ENCODE measurements at regions not wholly inside any gene's neighbourhood (a gene's known extent, or its start where the extent isn't known, plus 50 kb on each side); places are given as distances from the start of the nearest gene placed in this dataset.
"Not testable (repeated sequence)": the region's sequence is repeated elsewhere in the genome, so short reads cannot be mapped to it uniquely, and the experiment has no call there.

DNA sequence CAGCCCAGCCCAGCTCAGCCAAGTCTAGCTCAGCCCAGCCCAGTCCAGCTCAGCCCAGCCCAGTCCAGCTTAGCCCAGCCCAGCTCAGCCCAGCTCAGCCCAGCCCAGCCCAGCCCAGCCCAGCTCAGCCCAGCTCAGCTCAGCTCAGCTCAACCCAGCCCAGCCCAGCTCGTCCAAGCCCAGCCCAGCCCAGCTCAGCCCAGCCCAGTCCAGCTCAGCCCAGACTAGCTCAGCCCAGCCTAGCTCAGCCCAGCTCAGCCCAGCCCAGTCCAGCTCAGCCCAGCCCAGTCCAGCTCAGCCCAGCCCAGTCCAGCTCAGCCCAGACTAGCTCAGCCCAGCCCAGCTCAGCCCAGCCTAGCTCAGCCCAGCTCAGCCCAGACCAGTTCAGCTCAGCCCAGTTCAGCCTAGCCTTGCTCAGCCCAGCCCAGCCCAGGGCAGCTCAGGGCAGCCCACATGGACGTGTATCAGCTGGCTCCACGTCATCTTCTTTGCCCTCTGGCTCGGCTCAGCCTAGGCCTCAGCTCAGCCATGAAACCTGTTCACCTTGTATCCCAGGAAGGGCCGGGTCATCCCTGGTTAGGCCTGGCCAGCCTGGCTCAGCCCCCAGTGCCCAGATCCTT, 185.6 kb downstream of the TMEM121 start:
- Histone ChIP-seq H3K27me3 (ENCODE audit: control insufficient read depth, insufficient read depth, low read length) (no peaks in the 10 kb centered on the region), H3K36me3 (ENCODE audit: control insufficient read depth, insufficient read depth, low read length) (no peaks in the 10 kb centered on the region), H3K4me3 (ENCODE audit: low read length) (no peak overlapping the region), H3K4me1 (ENCODE audit: control insufficient read depth, insufficient read depth, low read length) (peaks cover 24% of the 10 kb centered on the region), H3K27ac (ENCODE audit: low read length) (no peak overlapping the region), H3K9me3 (ENCODE audit: control insufficient read depth, insufficient read depth, low read length) (no peaks in the 10 kb centered on the region)
- intact Hi-C loops (cut with micrococcal nuclease) = no loop called here
- no peaks in the 10 kb centered on the region for H3K36me3 Mint-ChIP-seq
- no peak overlapping the region for H3K4me3 Mint-ChIP-seq
- H3K27me3 Mint-ChIP-seq (ENCODE audit: low read depth in 2 of 2) = no peaks in the 10 kb centered on the region
- no peaks in the 10 kb centered on the region for H3K4me1 Mint-ChIP-seq
- no peaks in the 10 kb centered on the region for H3K9me3 Mint-ChIP-seq
- no peak for DNase-seq
- H3K27ac Mint-ChIP-seq = no peak overlapping the region
- 72% methylated on average over 5 of the region's 5 CpGs for WGBS (ENCODE audit: insufficient coverage)
- no peak for TF ChIP-seq CTCF (IDR thresholded peaks at IDR 0.05)
- ATAC-seq = no peak

DNA sequence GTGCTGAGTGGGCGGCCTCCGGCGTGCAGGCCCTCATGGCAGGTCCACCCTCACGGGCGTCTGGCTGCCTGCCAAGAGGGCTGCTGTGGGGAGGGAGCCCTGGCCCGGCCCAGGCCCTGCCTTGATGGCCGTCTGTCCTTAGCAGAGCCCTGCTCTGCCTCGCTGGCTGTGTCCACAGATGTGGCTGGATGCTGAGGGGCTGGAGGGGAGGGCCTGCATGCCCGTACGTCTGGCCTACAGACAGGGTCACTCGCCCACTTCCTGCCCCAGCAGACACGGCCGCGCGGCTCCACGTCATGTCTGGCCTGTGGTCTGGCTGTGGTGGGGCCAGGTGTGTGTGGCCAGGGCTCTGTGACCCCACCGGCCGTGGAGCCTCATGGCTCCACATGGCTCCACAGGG, 186.3 kb downstream of the TMEM121 start:
- H3K27me3 ChIP-seq (ENCODE audit: control insufficient read depth, insufficient read depth, low read length); H3K9me3 Mint-ChIP-seq; H3K4me1 Mint-ChIP-seq; H3K4me3 Mint-ChIP-seq; H3K36me3 Mint-ChIP-seq; H3K27ac ChIP-seq (ENCODE audit: low read length); H3K4me3 ChIP-seq (ENCODE audit: low read length); H3K36me3 ChIP-seq (ENCODE audit: control insufficient read depth, insufficient read depth, low read length); DNase-seq; H3K27me3 Mint-ChIP-seq (ENCODE audit: low read depth in 2 of 2); H3K9me3 ChIP-seq (ENCODE audit: control insufficient read depth, insufficient read depth, low read length); intact Hi-C loops (cut with micrococcal nuclease); H3K27ac Mint-ChIP-seq: not testable (repeated sequence)
- 28% methylated on average over 6 of the region's 18 CpGs for WGBS (ENCODE audit: insufficient coverage)
- peak; percentile 4 to 61 (median 42) for ATAC-seq
- H3K4me1 ChIP-seq (ENCODE audit: control insufficient read depth, insufficient read depth, low read length) = peaks cover 20% of the 10 kb centered on the region

GRCh38 chr14:105713160-105713559, 186.8 kb downstream of the TMEM121 start:
- H3K4me1 Mint-ChIP-seq; intact Hi-C loops (cut with micrococcal nuclease); H3K36me3 ChIP-seq (ENCODE audit: control insufficient read depth, insufficient read depth, low read length); H3K27me3 ChIP-seq (ENCODE audit: control insufficient read depth, insufficient read depth, low read length); H3K27me3 Mint-ChIP-seq (ENCODE audit: low read depth in 2 of 2); H3K27ac ChIP-seq (ENCODE audit: low read length); ATAC-seq; H3K4me3 Mint-ChIP-seq; DNase-seq; H3K36me3 Mint-ChIP-seq; H3K27ac Mint-ChIP-seq; H3K4me3 ChIP-seq (ENCODE audit: low read length); H3K9me3 ChIP-seq (ENCODE audit: control insufficient read depth, insufficient read depth, low read length); H3K9me3 Mint-ChIP-seq: not testable (repeated sequence)
- WGBS (ENCODE audit: insufficient coverage) = 91% methylated on average over 17 of the region's 17 CpGs
- H3K4me1 ChIP-seq (ENCODE audit: control insufficient read depth, insufficient read depth, low read length) = peaks cover 20% of the 10 kb centered on the region

DNA sequence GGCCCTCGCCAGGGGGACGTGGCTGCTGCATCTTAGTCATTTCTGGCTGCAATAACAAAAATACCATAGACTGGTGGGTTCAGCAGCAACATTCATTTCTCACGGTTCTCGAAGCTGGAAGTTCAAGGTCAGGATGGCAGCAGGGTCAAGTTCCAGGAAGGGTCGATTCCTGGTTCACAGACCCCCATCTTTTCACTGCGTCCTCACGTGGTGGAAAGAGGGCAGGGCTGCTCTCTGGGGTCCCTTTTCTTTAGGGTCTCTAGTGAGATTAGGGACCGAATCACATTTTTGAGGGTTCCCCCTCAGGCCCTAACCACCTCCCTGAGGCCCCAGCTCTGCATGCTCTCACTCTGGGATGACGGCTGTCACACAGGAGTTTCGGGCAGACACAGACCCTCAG, 187.5 kb downstream of the TMEM121 start:
- H3K9me3 Mint-ChIP-seq; H3K4me1 Mint-ChIP-seq; H3K36me3 ChIP-seq (ENCODE audit: control insufficient read depth, insufficient read depth, low read length); DNase-seq; H3K9me3 ChIP-seq (ENCODE audit: control insufficient read depth, insufficient read depth, low read length); H3K36me3 Mint-ChIP-seq; H3K4me3 ChIP-seq (ENCODE audit: low read length); H3K27ac Mint-ChIP-seq; H3K4me3 Mint-ChIP-seq; intact Hi-C loops (cut with micrococcal nuclease); H3K27me3 ChIP-seq (ENCODE audit: control insufficient read depth, insufficient read depth, low read length); ATAC-seq; H3K27me3 Mint-ChIP-seq (ENCODE audit: low read depth in 2 of 2); H3K27ac ChIP-seq (ENCODE audit: low read length): not testable (repeated sequence)
- 83% methylated on average over 10 of the region's 10 CpGs for WGBS (ENCODE audit: insufficient coverage)
- H3K4me1 ChIP-seq (ENCODE audit: control insufficient read depth, insufficient read depth, low read length) = peaks cover 14% of the 10 kb centered on the region

DNA sequence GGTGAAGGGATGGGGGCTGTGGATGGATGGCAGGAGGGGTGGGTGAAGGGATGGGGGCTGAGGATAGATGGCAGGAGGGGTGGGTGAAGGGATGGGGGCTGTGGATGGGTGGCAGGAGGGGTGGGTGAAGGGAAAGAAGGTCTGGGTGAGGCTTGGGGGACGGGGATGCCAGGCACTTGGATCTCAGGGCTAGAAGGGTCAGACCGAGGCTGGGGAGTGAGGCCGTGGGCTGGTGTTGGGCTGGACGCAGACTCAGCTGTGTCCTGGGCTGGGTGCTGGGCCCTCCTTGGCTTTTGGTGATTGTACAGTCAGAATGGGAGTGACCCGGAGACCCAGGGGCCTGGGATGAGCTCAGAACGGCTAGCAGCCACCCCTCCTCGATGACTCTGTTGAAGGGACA, 192.4 kb downstream of the TMEM121 start:
- ATAC-seq; H3K36me3 Mint-ChIP-seq; H3K36me3 ChIP-seq (ENCODE audit: control insufficient read depth, insufficient read depth, low read length); H3K27me3 ChIP-seq (ENCODE audit: control insufficient read depth, insufficient read depth, low read length); H3K4me1 Mint-ChIP-seq; intact Hi-C loops (cut with micrococcal nuclease); H3K4me3 Mint-ChIP-seq; H3K4me3 ChIP-seq (ENCODE audit: low read length); H3K9me3 ChIP-seq (ENCODE audit: control insufficient read depth, insufficient read depth, low read length); H3K4me1 ChIP-seq (ENCODE audit: control insufficient read depth, insufficient read depth, low read length); H3K27ac Mint-ChIP-seq; H3K27me3 Mint-ChIP-seq (ENCODE audit: low read depth in 2 of 2); DNase-seq; H3K9me3 Mint-ChIP-seq; H3K27ac ChIP-seq (ENCODE audit: low read length): not testable (repeated sequence)
- 96% methylated on average over 3 of the region's 7 CpGs for WGBS (ENCODE audit: insufficient coverage)

DNA sequence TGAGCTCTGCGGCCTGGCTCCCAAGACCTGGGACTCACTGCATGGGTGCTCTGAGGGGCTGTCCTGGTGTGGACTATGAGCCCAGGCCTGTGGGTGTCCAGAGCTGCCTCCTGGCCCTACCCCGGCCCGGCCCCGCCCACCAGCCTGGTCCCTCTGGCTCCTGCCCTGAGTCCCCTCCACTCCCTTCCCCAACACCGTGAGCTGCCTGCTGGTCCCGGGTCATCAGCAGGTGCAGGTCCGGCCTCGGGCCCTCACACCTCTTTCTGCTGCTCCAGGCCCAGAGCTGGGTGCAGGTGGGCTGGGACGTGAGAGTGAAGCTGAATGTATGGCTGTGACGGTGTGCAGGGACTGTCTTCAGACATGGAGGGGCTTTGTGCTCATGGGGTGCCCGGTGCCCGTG, 193.7 kb downstream of the TMEM121 start:
- H3K36me3 Mint-ChIP-seq; H3K4me1 ChIP-seq (ENCODE audit: control insufficient read depth, insufficient read depth, low read length); DNase-seq; H3K36me3 ChIP-seq (ENCODE audit: control insufficient read depth, insufficient read depth, low read length); H3K27me3 Mint-ChIP-seq (ENCODE audit: low read depth in 2 of 2); H3K27ac ChIP-seq (ENCODE audit: low read length); ATAC-seq; H3K27me3 ChIP-seq (ENCODE audit: control insufficient read depth, insufficient read depth, low read length); H3K4me3 Mint-ChIP-seq; H3K4me1 Mint-ChIP-seq; H3K9me3 Mint-ChIP-seq; H3K4me3 ChIP-seq (ENCODE audit: low read length); H3K27ac Mint-ChIP-seq; H3K9me3 ChIP-seq (ENCODE audit: control insufficient read depth, insufficient read depth, low read length); intact Hi-C loops (cut with micrococcal nuclease): not testable (repeated sequence)
- WGBS (ENCODE audit: insufficient coverage) = no CpG with 5 or more reads among the region's 12 CpGs

DNA sequence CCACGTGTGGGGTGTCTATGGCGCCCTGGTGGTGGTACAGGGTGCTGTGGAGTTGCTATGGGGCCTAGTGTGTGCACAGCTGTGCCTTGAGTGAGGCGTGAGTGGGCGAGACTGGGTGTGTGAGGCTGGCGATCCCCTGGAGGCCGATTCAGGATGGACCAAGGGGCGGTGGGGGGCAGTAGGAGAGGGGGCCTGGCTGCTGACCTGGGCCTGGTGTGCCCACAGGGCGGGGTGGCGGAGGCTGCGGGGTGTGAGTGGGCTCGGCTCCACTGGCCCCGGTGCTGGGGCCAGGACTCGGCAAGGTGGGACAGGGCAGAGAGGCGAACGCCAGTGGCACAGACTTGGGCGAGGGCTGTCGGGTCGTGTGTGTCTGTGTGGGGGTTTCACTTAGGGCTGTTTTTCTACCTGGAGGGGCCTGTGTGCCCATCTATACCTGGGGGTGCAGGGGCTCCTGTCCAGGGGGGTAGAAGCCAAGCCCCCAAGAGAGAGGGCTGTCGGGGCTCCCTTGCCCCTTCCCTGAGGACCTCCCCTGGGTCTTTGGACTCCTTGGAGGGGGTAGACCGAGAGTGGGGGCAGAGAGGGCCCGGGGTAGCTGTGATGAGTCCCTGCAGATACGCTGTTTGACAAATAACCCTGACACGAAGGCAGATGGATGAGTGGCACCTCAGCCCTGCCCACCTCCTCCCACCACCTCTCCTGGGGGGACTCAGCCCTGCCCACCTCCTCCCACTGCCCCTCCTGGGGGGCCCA, 194.6 kb downstream of the TMEM121 start:
- H3K4me3 Mint-ChIP-seq; H3K27ac Mint-ChIP-seq; H3K36me3 ChIP-seq (ENCODE audit: control insufficient read depth, insufficient read depth, low read length); H3K27ac ChIP-seq (ENCODE audit: low read length); H3K4me1 ChIP-seq (ENCODE audit: control insufficient read depth, insufficient read depth, low read length); H3K27me3 Mint-ChIP-seq (ENCODE audit: low read depth in 2 of 2); H3K36me3 Mint-ChIP-seq; H3K4me1 Mint-ChIP-seq; H3K9me3 Mint-ChIP-seq; DNase-seq; ATAC-seq; H3K4me3 ChIP-seq (ENCODE audit: low read length); H3K9me3 ChIP-seq (ENCODE audit: control insufficient read depth, insufficient read depth, low read length); intact Hi-C loops (cut with micrococcal nuclease); H3K27me3 ChIP-seq (ENCODE audit: control insufficient read depth, insufficient read depth, low read length): not testable (repeated sequence)
- WGBS (ENCODE audit: insufficient coverage) = 92% methylated on average over 3 of the region's 23 CpGs

Data from natural killer cell (primary cell).